Femur (tissue), 1 donor: ENCODE measurements at regions not wholly inside any gene's neighbourhood (a gene's known extent, or its start where the extent isn't known, plus 50 kb on each side); places are given as distances from the start of the nearest gene placed in this dataset.
"Not testable (repeated sequence)": the region's sequence is repeated elsewhere in the genome, so short reads cannot be mapped to it uniquely, and the experiment has no call there.

Source experiments
- DNase-seq: peaks from one replicate; pipeline ENCODE4 v3.0.0-alpha.2; 2017

- no peak for DNase-seq
Measured at GRCh38 chr20:54922096-54922495, 446.7 kb downstream of the DOK5 start.

GRCh38 chr20:54920491-54920890, 445.1 kb downstream of the DOK5 start:
- DNase-seq: no peak

GRCh38 chr20:54918993-54919392, 443.6 kb downstream of the DOK5 start:
- not testable (repeated sequence) for DNase-seq

- DNase-seq: no peak
Measured at GRCh38 chr20:54914995-54915394, 439.6 kb downstream of the DOK5 start.

- DNase-seq: no peak
Measured at GRCh38 chr20:54909702-54910101, 434.3 kb downstream of the DOK5 start.

- not testable (repeated sequence) for DNase-seq
Measured at GRCh38 chr20:54906134-54906533, 430.7 kb downstream of the DOK5 start.

GRCh38 chr20:54897787-54898186, 422.4 kb downstream of the DOK5 start:
- DNase-seq: no peak

- DNase-seq: no peak
Measured at GRCh38 chr20:54891907-54892306, 416.5 kb downstream of the DOK5 start.

- no peak for DNase-seq
Measured at GRCh38 chr20:54879393-54879792, 404.0 kb downstream of the DOK5 start.

GRCh38 chr20:54875307-54875706, 399.9 kb downstream of the DOK5 start:
- DNase-seq: no peak

- no peak for DNase-seq
Measured at GRCh38 chr20:54874718-54875117, 399.3 kb downstream of the DOK5 start.

GRCh38 chr20:54872440-54872839, 397.0 kb downstream of the DOK5 start:
- DNase-seq: no peak

- DNase-seq: no peak
Measured at GRCh38 chr20:54869765-54870164, 394.4 kb downstream of the DOK5 start.

- no peak for DNase-seq
Measured at GRCh38 chr20:54865273-54865672, 389.9 kb downstream of the DOK5 start.

GRCh38 chr20:54860716-54861115, 385.3 kb downstream of the DOK5 start:
- DNase-seq: no peak

- DNase-seq: no peak
Measured at GRCh38 chr20:54856202-54856601, 380.8 kb downstream of the DOK5 start.

GRCh38 chr20:54849741-54850140, 374.3 kb downstream of the DOK5 start:
- DNase-seq: no peak

GRCh38 chr20:54848984-54849538, 373.7 kb downstream of the DOK5 start:
- DNase-seq: no peak

- DNase-seq: no peak
Measured at GRCh38 chr20:54848262-54848661, 372.9 kb downstream of the DOK5 start.

GRCh38 chr20:54846948-54847347, 371.6 kb downstream of the DOK5 start:
- DNase-seq: no peak

GRCh38 chr20:54844346-54844745, 369.0 kb downstream of the DOK5 start:
- no peak for DNase-seq

GRCh38 chr20:54843865-54844264, 368.5 kb downstream of the DOK5 start:
- DNase-seq: no peak

GRCh38 chr20:54843431-54843830, 368.0 kb downstream of the DOK5 start:
- no peak for DNase-seq

- no peak for DNase-seq
Measured at GRCh38 chr20:54839224-54839623, 363.8 kb downstream of the DOK5 start.

- no peak for DNase-seq
Measured at GRCh38 chr20:54837226-54837625, 361.8 kb downstream of the DOK5 start.

GRCh38 chr20:54822386-54822785, 347.0 kb downstream of the DOK5 start:
- no peak for DNase-seq
